NK-92 treated with Interleukin-12 subunit alpha and Interleukin-12 subunit beta, amount 100 ng/mL, for 24 hours (cell line): ENCODE measurements at regions not wholly inside any gene's neighbourhood (a gene's known extent, or its start where the extent isn't known, plus 50 kb on each side); places are given as distances from the start of the nearest gene placed in this dataset.
"Not testable (repeated sequence)": the region's sequence is repeated elsewhere in the genome, so short reads cannot be mapped to it uniquely, and the experiment has no call there.

Experiments used
- DNase-seq: peaks from one replicate; lab custom pipeline; 2025; lab: John Stamatoyannopoulos, UW

GRCh38 chr9:74334271-74334670, 162.9 kb upstream of the RORB start:
- DNase-seq: no peak

DNA sequence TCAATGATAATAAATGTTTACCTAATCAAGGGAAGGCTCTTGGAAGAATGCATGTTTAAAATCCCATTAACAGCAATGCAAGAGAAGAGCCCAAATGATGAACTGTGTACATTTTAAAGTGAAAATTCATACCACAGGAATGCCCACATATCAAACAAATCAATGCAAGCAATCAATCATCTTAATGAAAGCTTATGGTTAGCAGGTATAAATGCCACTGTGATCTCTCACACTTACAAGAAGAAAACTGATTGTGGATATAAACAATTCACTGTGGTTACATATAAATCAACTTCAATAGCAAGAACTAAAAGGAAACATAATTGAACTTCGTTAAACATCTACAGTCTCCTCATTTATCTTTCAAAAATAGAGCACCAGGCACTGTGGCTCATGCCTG, 161.0 kb upstream of the RORB start:
- no peak for DNase-seq

DNA sequence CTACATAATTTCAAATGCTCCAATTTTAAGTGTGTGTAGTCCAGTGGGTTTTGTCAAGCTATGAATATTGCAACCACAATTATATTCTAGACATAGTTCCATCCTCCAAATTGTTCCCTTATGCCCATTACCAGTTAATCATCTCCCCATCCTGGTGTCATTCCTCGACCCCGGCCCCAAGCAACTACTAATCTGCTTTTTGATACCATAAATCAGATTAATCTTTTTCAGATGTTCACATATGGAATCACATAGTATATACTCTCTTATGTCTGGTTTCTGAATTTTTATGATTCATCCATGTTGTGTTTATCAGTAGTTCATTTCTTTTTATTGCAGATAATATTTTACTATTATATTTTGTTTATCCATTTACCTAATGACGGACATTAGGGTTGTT, 148.4 kb upstream of the RORB start:
- no peak for DNase-seq

DNA sequence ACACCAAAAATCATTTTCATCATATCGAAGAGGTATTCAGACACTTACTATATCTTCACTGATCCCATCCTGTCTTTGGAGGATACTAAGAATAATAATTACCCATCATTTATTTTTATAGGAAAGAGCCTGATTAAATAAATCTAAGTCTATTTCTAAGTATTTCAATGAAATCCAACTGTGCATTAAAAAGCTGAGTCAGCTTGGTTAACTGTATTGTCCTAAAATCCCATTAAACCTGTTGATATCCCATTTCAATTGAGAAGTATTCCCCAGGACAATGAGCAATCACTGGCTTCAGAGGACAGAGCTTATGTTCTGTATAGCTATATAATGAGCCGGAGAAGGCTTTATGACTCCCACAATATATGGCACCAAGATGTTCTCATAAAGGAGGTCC, 142.0 kb upstream of the RORB start:
- DNase-seq: no peak

DNA sequence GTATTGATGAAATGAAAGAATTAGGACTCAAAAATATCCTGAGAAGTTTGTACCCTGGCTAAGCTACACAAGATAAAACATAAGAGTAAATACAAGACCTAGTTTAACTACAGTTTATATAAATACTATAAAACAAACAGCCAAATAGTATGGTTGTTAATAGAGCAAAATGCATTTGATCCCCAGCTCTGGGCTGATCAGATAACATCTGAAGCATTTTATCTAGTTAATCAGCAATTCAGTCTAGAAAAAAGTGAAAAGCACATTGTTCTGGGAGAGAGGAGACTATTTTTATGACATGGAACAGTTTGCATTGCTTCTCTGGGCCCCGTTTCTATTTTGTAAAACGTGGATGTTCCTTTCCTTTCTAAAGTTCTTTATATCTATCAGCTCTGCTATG, 139.6 kb upstream of the RORB start:
- DNase-seq: no peak

DNA sequence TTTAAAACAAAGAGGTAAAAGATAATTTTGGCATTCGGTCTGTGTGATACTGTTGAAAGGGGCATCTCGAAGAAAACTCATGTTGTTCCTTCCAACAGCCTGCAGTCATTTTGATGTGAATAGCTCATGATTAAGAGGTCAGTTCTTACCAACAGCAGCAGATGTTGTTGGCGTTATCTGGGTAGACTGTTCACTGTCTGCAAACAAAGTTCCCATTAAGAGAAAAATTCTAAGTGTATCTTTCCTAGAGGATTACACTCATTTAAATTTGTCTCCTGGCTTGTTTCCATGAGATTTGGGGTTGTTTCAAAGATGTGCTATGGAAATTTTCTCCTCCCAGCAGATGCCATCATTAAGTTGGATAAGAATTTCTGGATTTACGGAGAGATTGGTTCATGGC, 138.2 kb upstream of the RORB start:
- DNase-seq: no peak

- DNase-seq: no peak
Observed at GRCh38 chr9:74361508-74361907, 135.6 kb upstream of the RORB start.

DNA sequence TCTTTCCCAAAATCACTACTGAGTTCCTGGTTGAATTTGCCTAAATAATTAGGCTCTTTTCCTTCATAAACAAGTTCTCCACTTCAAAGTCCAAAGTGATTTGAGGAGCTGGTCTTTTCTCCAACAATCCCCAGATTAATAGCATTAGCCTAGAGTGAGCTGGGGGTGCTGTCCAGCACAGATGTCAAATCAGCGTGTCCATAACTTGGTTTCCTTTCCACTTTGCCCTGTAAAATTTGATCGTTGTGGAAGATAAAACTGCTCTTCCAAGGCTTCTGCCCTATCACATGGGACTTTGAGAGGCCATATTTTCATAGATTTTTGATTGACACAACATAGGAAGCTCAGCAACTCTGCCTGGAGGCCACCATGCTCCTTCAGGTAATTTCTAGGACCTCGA, 134.7 kb upstream of the RORB start:
- DNase-seq: no peak

DNA sequence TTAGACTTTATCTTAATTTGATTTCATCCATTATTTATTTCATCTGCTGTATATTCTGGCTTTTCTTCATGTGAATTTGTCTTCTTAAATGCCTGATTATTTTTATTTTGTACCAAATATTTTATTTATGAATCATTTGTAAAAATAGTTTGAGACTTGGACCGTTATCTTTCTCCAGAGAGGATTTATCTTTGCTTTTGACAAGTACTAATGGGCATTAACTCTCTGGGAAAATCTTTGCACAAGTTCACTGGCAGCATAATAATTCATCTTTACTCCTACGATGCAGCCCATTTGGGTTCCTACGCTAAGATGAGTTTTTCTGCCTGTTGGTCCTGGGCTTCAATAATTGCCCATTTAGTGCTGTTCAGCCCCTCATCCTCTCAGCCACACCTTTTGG, 131.0 kb upstream of the RORB start:
- no peak for DNase-seq

DNA sequence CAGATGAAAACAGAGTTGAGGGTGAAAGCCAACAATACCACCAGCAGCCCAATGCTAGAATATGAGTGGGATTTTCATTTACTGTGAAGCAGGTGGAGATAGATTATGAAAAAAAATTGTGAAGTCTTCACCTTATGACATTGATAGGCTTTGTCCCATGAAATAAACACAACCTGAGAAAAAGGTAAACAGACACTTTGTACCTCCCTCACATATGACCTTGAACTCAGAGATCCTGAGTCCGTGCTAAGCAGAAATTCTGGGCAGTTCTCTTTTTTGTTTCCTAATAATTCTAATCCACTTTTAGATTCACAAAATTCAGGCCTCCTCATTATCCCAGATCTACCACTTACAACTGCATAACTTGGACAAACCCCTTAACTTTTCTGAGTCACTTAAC, 127.3 kb upstream of the RORB start:
- no peak for DNase-seq

GRCh38 chr9:74373348-74373747, 123.8 kb upstream of the RORB start:
- no peak for DNase-seq

DNA sequence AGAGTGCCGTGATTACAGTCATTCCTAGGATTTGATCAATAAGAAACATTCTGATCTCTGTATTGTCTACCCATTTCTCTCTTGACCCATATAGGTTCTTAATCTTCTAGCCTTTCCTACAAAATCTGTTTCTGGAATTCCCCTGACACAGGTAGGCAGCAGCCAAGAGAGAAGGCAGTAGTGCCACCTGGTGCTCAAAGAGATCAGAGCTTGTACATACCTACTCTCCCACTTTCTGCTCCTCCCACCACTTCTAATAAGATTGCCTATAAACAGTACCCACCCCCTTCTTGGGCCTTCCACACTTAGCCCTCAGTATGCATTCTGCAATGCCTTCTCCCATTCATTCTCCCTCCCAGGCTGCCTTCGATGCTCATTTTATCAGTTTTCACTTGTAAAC, 117.4 kb upstream of the RORB start:
- DNase-seq: no peak

DNA sequence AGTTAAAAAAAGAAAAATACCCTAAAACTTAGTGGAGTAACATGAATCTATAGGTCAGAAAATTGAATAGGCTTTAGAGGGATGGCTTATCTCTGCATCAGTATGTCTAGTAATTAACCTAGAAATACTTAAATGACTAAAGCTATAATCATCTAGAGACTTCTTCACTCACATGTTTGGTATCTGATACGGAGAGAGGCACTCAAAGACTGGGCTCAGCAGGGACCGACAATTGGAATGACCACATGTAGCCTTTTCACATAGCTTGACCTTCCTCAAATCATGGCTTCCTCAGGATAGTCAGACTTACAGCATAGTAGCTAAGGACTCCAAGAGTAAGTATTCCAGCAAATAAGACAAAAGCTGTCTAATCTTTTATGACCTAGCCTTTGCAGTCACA, 105.3 kb upstream of the RORB start:
- no peak for DNase-seq

DNA sequence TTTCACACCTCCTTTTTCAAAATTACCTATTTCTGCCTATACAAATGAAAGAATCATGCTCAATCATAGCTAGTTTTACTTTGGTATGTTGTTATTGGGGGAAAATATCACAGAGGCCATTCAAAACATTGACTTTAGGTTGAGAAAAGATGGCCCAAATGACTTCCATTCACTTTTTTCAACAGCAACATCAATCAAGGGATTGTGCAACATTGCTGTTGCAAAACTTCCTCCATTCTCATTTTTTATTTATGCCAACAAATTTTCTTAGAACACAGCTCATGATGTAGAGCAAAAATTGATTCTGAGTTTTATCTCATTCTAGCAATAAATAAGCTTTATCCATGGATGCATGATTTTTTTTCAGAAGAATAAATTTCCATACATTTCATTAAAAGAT, 93.6 kb upstream of the RORB start:
- DNase-seq: no peak

DNA sequence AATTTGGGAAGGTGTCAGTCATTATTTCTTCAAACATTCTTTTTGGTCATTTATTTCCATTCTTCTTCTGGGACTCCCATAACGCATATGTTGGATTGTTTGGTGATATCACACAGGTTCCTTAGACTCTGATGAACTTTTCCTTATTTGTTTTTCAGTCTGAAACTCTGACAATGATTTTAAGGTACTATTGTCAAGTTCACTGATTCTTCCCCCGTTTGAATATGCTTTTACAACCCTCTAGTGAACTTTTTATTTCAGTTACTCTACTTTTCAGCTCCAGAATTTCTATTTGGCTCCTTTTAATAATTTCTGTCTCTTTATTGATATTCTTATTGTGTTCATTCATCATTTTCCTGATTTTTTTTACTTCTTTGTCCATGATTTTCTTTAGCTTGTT, 92.5 kb upstream of the RORB start:
- no peak for DNase-seq

- no peak for DNase-seq
Observed at GRCh38 chr9:74407166-74407565, 90.0 kb upstream of the RORB start.

DNA sequence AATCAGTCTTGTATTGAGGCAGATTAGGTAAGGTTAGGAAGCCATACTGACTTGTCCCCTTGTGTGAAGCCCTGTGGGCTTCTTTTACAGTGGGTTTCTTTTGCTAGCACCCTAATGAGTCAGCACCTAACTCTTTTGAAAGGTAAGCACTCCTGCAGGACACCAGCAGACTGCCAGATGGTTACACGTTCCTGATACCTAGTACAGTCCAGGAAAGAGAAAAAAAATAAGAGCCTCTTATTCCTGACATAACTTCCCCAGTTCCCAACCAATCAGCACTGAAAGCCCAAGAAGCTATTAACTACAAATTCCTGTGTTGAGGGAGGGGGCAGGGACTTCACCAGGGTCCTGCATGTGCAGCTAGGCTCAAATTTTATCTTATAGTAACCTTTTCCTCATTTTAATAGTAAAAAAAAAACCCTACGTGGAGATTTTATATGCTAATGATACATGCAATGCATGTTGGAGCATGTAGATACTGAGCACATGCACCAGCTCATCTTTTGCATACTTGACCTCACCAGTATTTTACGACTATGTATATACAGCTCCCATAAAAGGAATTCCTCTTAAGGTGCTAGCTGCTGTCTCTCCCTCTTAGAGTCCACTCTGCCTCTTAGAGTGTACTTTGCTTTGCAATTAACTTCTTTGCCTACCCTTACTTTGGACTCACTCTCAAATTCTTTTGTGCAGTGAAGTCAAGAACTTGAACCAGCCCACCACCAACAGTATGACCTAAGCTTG, 84.7 kb upstream of the RORB start:
- no peak for DNase-seq

- no peak for DNase-seq
Observed at GRCh38 chr9:74413876-74414275, 83.3 kb upstream of the RORB start.

DNA sequence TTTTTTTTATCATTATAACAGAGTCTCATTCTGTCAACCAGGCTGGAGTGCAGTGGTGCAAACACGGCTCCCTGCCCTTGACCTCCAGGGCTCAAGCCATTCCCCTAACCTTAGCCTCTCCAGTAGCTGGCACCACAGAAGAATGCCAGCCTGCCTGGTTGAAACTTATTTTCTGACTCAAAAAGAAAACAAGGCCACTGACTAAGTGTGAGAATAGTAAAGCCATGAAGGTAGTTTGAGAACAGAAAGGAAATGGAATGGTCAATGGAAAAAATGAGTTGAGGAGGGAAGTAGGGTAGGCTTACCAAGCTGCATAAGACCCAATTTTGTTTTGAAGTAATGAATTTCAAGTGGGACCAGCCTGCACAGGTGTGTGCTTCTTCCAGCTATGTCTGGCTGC, 82.8 kb upstream of the RORB start:
- no peak for DNase-seq

GRCh38 chr9:74415995-74416394, 81.1 kb upstream of the RORB start:
- no peak for DNase-seq

GRCh38 chr9:74424488-74424887, 72.6 kb upstream of the RORB start:
- DNase-seq: not testable (repeated sequence)

DNA sequence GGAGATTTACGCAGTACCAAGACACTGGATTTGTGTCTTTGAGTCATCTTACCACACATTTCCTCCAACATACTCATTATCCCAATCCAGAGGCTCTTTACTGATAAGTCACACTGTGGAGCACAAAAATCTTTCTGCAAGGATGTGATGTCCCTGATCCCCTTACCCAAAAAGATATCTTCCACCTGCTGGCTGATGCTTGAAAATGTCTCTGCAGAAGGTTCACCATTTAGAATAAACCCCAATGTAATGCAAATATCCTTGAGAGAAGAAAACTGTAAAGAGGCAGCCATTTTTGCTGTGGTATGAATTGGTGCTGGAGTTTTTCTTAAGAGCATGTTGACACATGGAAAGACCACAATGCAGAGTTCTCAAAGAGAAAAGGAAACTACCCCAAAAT, 65.7 kb upstream of the RORB start:
- no peak for DNase-seq

DNA sequence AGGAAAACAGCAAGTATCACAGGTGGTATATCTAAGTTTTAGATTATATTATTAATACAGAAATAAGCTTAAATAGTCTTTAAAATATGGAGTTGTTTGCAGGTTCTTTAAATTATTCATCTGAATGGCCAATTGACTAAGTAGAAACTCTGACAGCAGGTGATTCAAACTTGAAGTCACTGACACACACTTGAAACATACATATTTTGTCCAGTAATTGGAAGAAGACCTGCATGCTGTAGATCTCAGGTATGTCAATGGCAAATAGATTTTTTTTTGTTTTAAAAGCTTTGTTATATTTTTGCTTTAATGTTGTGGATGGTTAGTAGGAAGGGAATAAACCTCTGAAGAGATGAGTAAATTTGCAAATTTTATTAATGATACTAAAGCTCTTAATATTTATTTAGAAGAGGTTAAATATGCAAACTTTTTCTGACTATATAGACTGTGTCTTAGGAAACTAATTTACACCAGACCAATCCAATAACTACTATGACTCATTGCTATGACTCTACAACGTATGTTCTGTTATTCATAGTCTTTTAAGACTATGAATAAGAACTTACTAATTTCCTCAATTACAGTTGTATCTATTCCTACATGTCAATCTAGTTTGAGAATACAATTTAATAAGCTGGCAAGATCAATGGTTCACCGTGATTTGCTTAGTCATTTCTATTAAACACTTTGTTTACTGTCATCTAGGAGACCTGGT, 53.9 kb upstream of the RORB start:
- DNase-seq: no peak

DNA sequence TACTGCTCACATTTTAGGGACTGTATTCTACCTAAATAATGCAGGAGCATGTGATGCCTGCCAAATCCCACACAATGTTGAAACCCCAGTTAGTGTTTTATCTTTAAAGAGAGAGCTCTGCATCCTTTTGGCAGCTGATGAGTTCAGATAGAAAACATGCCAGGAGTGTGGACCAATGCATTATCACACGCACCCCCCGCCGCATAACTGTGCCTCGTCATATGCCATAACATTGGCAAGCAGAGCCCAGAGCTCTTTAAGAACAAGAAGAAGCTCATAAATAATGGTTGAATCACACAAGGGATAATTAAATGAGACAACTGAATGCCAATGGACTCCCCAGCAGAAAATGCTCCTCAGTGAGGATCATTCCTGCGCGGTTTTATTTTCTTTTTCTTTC, 52.8 kb upstream of the RORB start:
- no peak for DNase-seq
